ENCODE measurements at regions not wholly inside any gene's neighbourhood (a gene's known extent, or its start where the extent isn't known, plus 50 kb on each side); places are given as distances from the start of the nearest gene placed in this dataset.

GRCh38 chr14:71384007-71384845, 477.0 kb downstream of the PCNX1 start:
- Histone ChIP-seq H3K9me2 (ENCODE audit: insufficient read depth, low read length) (no peaks in the 10 kb centered on the region), H3K79me2 (ENCODE audit: insufficient read depth, low read depth, low read length) (peaks cover 32% of the 10 kb centered on the region; the same call in 1 of the 2 replicates), H3K4me3 (ENCODE audit: low read depth, low read length, poor library complexity, severe bottlenecking) (no peak overlapping the region), H2AFZ (ENCODE audit: low read length) (no peak overlapping the region), H3K4me1 (ENCODE audit: insufficient read depth, low read length, poor library complexity, severe bottlenecking) (no peaks in the 10 kb centered on the region), H4K20me1 (ENCODE audit: insufficient read depth, low read length) (no peaks in the 10 kb centered on the region), H3K36me3 (ENCODE audit: insufficient read depth, low read length) (peaks cover 4% of the 10 kb centered on the region; the same call in 1 of the 2 replicates), H3K9me3 (ENCODE audit: low read length) (no peaks in the 10 kb centered on the region), H3K4me2 (ENCODE audit: low read length) (no peak overlapping the region), H3K27ac (ENCODE audit: low read depth, low read length, poor library complexity, severe bottlenecking) (no peak overlapping the region)
- BruUV-seq (replicated peaks), result no TSS peak
- ChIA-PET CTCF (ENCODE audit: unreplicated experiment) (no interaction called here), POLR2A (no interaction called here)
- no peak for DNase-seq (ENCODE audit: low spot score)
- intact Hi-C loops (cut with micrococcal nuclease; ENCODE audit: unreplicated experiment), result no loop called here
- TF ChIP-seq EZH2phosphoT487 (IDR thresholded peaks at IDR 0.05; ENCODE audit: borderline replicate concordance, low read depth, low read length) (no peak), CTCF (conservative IDR thresholded peaks at IDR 0.05; ENCODE audit: low read length) (no peak)

GRCh38 chr14:71387753-71388152, 480.5 kb downstream of the PCNX1 start:
- Histone ChIP-seq H3K27ac (ENCODE audit: low read depth, low read length, poor library complexity, severe bottlenecking) (no peak overlapping the region), H3K9me2 (ENCODE audit: insufficient read depth, low read length) (no peaks in the 10 kb centered on the region), H3K9me3 (ENCODE audit: low read length) (no peaks in the 10 kb centered on the region), H4K20me1 (ENCODE audit: insufficient read depth, low read length) (no peaks in the 10 kb centered on the region), H3K79me2 (ENCODE audit: insufficient read depth, low read depth, low read length) (no peaks in the 10 kb centered on the region; the same call in 1 of the 2 replicates), H3K4me2 (ENCODE audit: low read length) (no peak overlapping the region), H2AFZ (ENCODE audit: low read length) (no peak overlapping the region), H3K36me3 (ENCODE audit: insufficient read depth, low read length) (no peaks in the 10 kb centered on the region), H3K4me1 (ENCODE audit: insufficient read depth, low read length, poor library complexity, severe bottlenecking) (peaks cover 5% of the 10 kb centered on the region), H3K4me3 (ENCODE audit: low read depth, low read length, poor library complexity, severe bottlenecking) (no peak overlapping the region)
- BruUV-seq (replicated peaks), result no TSS peak
- intact Hi-C loops (cut with micrococcal nuclease; ENCODE audit: unreplicated experiment), result no loop called here
- no peak for DNase-seq (ENCODE audit: low spot score)
- ChIA-PET POLR2A (interaction anchor here (0.6 to 0.8 kb wide), 2 partner anchors 14 to 265 kb away, joined by 3 to 4 read pairs; no protein-coding TSS in a partner anchor), CTCF (ENCODE audit: unreplicated experiment) (no interaction called here)
- TF ChIP-seq CTCF (conservative IDR thresholded peaks at IDR 0.05; ENCODE audit: low read length) (no peak), EZH2phosphoT487 (IDR thresholded peaks at IDR 0.05; ENCODE audit: borderline replicate concordance, low read depth, low read length) (no peak)

GRCh38 chr14:71388336-71388735, 481.1 kb downstream of the PCNX1 start:
- Histone ChIP-seq H3K4me3 (ENCODE audit: low read depth, low read length, poor library complexity, severe bottlenecking) (no peak overlapping the region), H3K9me2 (ENCODE audit: insufficient read depth, low read length) (no peaks in the 10 kb centered on the region), H3K4me1 (ENCODE audit: insufficient read depth, low read length, poor library complexity, severe bottlenecking) (peaks cover 5% of the 10 kb centered on the region), H3K4me2 (ENCODE audit: low read length) (no peak overlapping the region), H2AFZ (ENCODE audit: low read length) (no peak overlapping the region), H3K79me2 (ENCODE audit: insufficient read depth, low read depth, low read length) (no peaks in the 10 kb centered on the region; the same call in 1 of the 2 replicates), H3K9me3 (ENCODE audit: low read length) (no peaks in the 10 kb centered on the region), H3K27ac (ENCODE audit: low read depth, low read length, poor library complexity, severe bottlenecking) (no peak overlapping the region), H4K20me1 (ENCODE audit: insufficient read depth, low read length) (no peaks in the 10 kb centered on the region), H3K36me3 (ENCODE audit: insufficient read depth, low read length) (no peaks in the 10 kb centered on the region)
- DNase-seq (ENCODE audit: low spot score), result no peak
- intact Hi-C loops (cut with micrococcal nuclease; ENCODE audit: unreplicated experiment), result no loop called here
- no TSS peak for BruUV-seq (replicated peaks)
- POLR2A ChIA-PET, result interaction anchor here (0.6 to 0.8 kb wide), 2 partner anchors 13 to 264 kb away, joined by 3 to 4 read pairs; no protein-coding TSS in a partner anchor
- TF ChIP-seq CTCF (conservative IDR thresholded peaks at IDR 0.05; ENCODE audit: low read length) (no peak), EZH2phosphoT487 (IDR thresholded peaks at IDR 0.05; ENCODE audit: borderline replicate concordance, low read depth, low read length) (no peak)
- CTCF ChIA-PET (ENCODE audit: unreplicated experiment), result no interaction called here
